ENCODE measurements at regions not wholly inside any gene's neighbourhood (a gene's known extent, or its start where the extent isn't known, plus 50 kb on each side); places are given as distances from the start of the nearest gene placed in this dataset.

GRCh38 chr22:47923011-47923427 is 1160.6 kb downstream of the TBC1D22A start:
- TF ChIP-seq CTCF (IDR thresholded peaks at IDR 0.05): no peak
- no peak for TF ChIP-seq SIN3A (IDR thresholded peaks at IDR 0.05; ENCODE audit: borderline replicate concordance, insufficient read depth, low read depth, low read length)

Data from Panc1 (cell line).